H9 (cell line): ENCODE measurements at regions not wholly inside any gene's neighbourhood (a gene's known extent, or its start where the extent isn't known, plus 50 kb on each side); places are given as distances from the start of the nearest gene placed in this dataset.

ENCODE experiments used
- DNase-seq: peaks from one replicate; pipeline ENCODE4 v3.0.0-alpha.2; 2017
- H2AFZ ChIP-seq: one replicate; pipeline ENCODE4 v1.6.1; 2013; ENCODE audit warnings: mild to moderate bottlenecking, low read length, control low read depth, moderate library complexity
- H2AK5ac ChIP-seq: 2 replicates; pipeline ENCODE4 v1.6.1; 2013; ENCODE audit warnings: low read length, control low read depth, mixed read lengths; ENCODE audit not compliant: insufficient read length
- H2BK120ac ChIP-seq: one replicate; pipeline ENCODE4 v1.6.1; 2013; ENCODE audit warnings: low read depth, mild to moderate bottlenecking, low read length, control low read depth, inconsistent platforms; ENCODE audit not compliant: poor library complexity, severe bottlenecking
- H2BK12ac ChIP-seq: 2 replicates; pipeline ENCODE4 v1.6.1; 2013; ENCODE audit warnings: low read length, control low read depth, mixed read lengths, low read depth; ENCODE audit not compliant: insufficient read length
- H2BK15ac ChIP-seq: 2 replicates; pipeline ENCODE4 v1.6.1; 2013; ENCODE audit warnings: low read depth, low read length, control low read depth
- H2BK20ac ChIP-seq: one replicate; pipeline ENCODE4 v1.6.1; 2013; ENCODE audit warnings: low read depth, mild to moderate bottlenecking, low read length, control low read depth, inconsistent platforms; ENCODE audit not compliant: poor library complexity, severe bottlenecking
- H2BK5ac ChIP-seq: 2 replicates; pipeline ENCODE4 v1.6.1; 2013; ENCODE audit warnings: low read length, control low read depth, mixed read lengths; ENCODE audit not compliant: insufficient read length
- H3K14ac ChIP-seq: 2 replicates; pipeline ENCODE4 v1.6.1; 2013; ENCODE audit warnings: low read length, control low read depth; ENCODE audit not compliant: insufficient read depth
- H3K18ac ChIP-seq: 2 replicates; pipeline ENCODE4 v1.6.1; 2013; ENCODE audit warnings: low read depth, mild to moderate bottlenecking, mixed read lengths, low read length, control low read depth; ENCODE audit not compliant: insufficient read length
- H3K23ac ChIP-seq: 2 replicates; pipeline ENCODE4 v1.6.1; 2013; ENCODE audit warnings: low read length, control low read depth, mixed read lengths, low read depth; ENCODE audit not compliant: insufficient read length
- H3K23me2 ChIP-seq: 2 replicates; pipeline ENCODE4 v1.6.1; 2013; ENCODE audit warnings: low read depth, mild to moderate bottlenecking, mixed read lengths, low read length, control low read depth; ENCODE audit not compliant: insufficient read length, poor library complexity, severe bottlenecking
- H3K27ac ChIP-seq: 2 replicates; pipeline ENCODE4 v1.5.1; 2013; ENCODE audit warnings: low read length, control low read depth, mixed read lengths, low read depth; ENCODE audit not compliant: insufficient read length
- H3K27me3 ChIP-seq: 2 replicates; pipeline ENCODE4 v1.6.1; 2013; ENCODE audit warnings: low read length, control low read depth, inconsistent platforms; ENCODE audit not compliant: insufficient read depth
- H3K4ac ChIP-seq: 2 replicates; pipeline ENCODE4 v1.6.1; 2013; ENCODE audit warnings: low read depth, mild to moderate bottlenecking, control low read depth, inconsistent platforms, low read length, moderate library complexity
- H3K4me1 ChIP-seq: 2 replicates; pipeline ENCODE4 v1.6.1; 2013; ENCODE audit warnings: low read length, control low read depth, inconsistent platforms; ENCODE audit not compliant: insufficient read depth
- H3K4me2 ChIP-seq: 2 replicates; pipeline ENCODE4 v1.6.1; 2013; ENCODE audit warnings: low read length, control low read depth, mixed read lengths; ENCODE audit not compliant: insufficient read length, insufficient read depth
- H3K56ac ChIP-seq: 2 replicates; pipeline ENCODE4 v1.6.1; 2013; ENCODE audit warnings: low read depth, mild to moderate bottlenecking, mixed read lengths, low read length, control low read depth; ENCODE audit not compliant: insufficient read length
- H3K79me1 ChIP-seq: 2 replicates; pipeline ENCODE4 v1.6.1; 2013; ENCODE audit warnings: low read depth, mild to moderate bottlenecking, moderate library complexity, low read length, control low read depth, inconsistent platforms; ENCODE audit not compliant: insufficient read depth, poor library complexity, severe bottlenecking
- H3K79me2 ChIP-seq: 2 replicates; pipeline ENCODE4 v1.6.1; 2013; ENCODE audit warnings: low read length, control low read depth, inconsistent platforms; ENCODE audit not compliant: insufficient read depth
- H3K9ac ChIP-seq: 2 replicates; pipeline ENCODE4 v1.6.1; 2013; ENCODE audit warnings: low read length, control low read depth, mixed read lengths; ENCODE audit not compliant: insufficient read length; ENCODE audit errors: extremely low read depth
- H3K9me3 ChIP-seq: one replicate; pipeline ENCODE4 v1.6.1; 2013; ENCODE audit warnings: low read depth, low read length, inconsistent platforms; ENCODE audit not compliant: control insufficient read depth
- H3T11ph ChIP-seq: one replicate; pipeline ENCODE4 v1.6.1; 2013; ENCODE audit warnings: mild to moderate bottlenecking, low read length, control low read depth, inconsistent platforms
- H4K20me1 ChIP-seq: one replicate; pipeline ENCODE4 v1.6.1; 2013; ENCODE audit not compliant: control insufficient read depth, insufficient read length, insufficient read depth
- H4K5ac ChIP-seq: 2 replicates; pipeline ENCODE4 v1.6.1; 2013; ENCODE audit warnings: low read depth, mild to moderate bottlenecking, mixed read lengths, low read length, control low read depth; ENCODE audit not compliant: insufficient read length
- H4K8ac ChIP-seq: replicated peaks from 2 replicates; pipeline ENCODE4 v1.6.1; 2013; ENCODE audit warnings: low read length, control low read depth, mixed read lengths, low read depth; ENCODE audit not compliant: insufficient read length
- H4K91ac ChIP-seq: 2 replicates; pipeline ENCODE4 v1.6.1; 2013; ENCODE audit warnings: low read depth, mild to moderate bottlenecking, moderate library complexity, mixed read lengths, low read length, control low read depth; ENCODE audit not compliant: insufficient read length
- H3K27ac Mint-ChIP-seq, 3 experiments: 2 replicates in 2 of 3; 3 replicates in 1 of 3; pipeline ENCODE4 v1.8.0; 2020 to 2021; ENCODE audit warnings: mixed read lengths in 3 of 3, mild to moderate bottlenecking in 1 of 3, moderate library complexity in 1 of 3
- H3K27me3 Mint-ChIP-seq: 2 replicates; pipeline ENCODE4 v1.8.0; 2021; ENCODE audit warnings: low read depth, mild to moderate bottlenecking, moderate library complexity, mixed read lengths
- H3K36me3 Mint-ChIP-seq, 3 experiments: 2 replicates in 2 of 3; 3 replicates in 1 of 3; pipeline ENCODE4 v1.8.0; 2020 to 2021; ENCODE audit warnings: low read depth in 3 of 3, mixed read lengths in 3 of 3; ENCODE audit not compliant: insufficient read depth in 1 of 3
- H3K4me1 Mint-ChIP-seq, 2 experiments: 2 replicates each; pipeline ENCODE4 v1.8.0; 2020; ENCODE audit warnings: mixed read lengths in 2 of 2
- H3K4me3 Mint-ChIP-seq, 2 experiments: 2 replicates in 1 of 2; 3 replicates in 1 of 2; pipeline ENCODE4 v1.8.0; 2020 to 2021; ENCODE audit warnings: mild to moderate bottlenecking in 2 of 2, mixed read lengths in 2 of 2, moderate library complexity in 1 of 2
- H3K9me3 Mint-ChIP-seq, 2 experiments: 2 replicates in 1 of 2; 3 replicates in 1 of 2; pipeline ENCODE4 v1.8.0; 2020; ENCODE audit warnings: mild to moderate bottlenecking in 2 of 2, mixed read lengths in 2 of 2, moderate library complexity in 1 of 2
- TF ChIP-seq, protein P1 (sequence below): fragments of 200-600 bp; sonication (generic); conservative IDR thresholded peaks from 3 replicates; pipeline ENCODE4 v1.8.0; 2021; ENCODE audit warnings: antibody characterized with exemption, mild to moderate bottlenecking

DNA sequence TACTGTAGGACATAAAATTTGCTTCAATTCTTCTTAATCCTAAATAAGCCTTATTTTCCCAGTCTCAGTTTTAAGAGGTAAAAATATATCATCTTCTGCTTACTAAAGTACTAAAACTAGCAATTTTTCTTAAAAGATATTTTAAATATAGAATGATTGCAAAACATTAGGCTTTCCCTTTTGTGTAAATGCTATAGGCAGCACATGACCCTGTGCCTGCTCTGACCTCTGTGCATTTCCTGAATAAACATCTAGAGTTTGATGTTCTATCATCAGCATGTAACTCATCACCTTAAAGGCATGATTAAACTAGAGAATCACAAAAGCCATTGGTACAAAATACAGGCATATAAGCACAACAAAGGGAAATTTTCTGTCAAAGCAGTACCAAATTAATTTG lies 422.7 kb downstream of the TFAP2B start:
- Histone ChIP-seq H3K14ac (no peak overlapping the region), H2AFZ (no peak overlapping the region), H4K8ac (no peak overlapping the region), H2BK20ac (no peak overlapping the region), H3K27ac (no peak overlapping the region), H2BK15ac (no peak overlapping the region), H2AK5ac (no peak overlapping the region), H3K23ac (no peak overlapping the region), H3K4ac (no peak overlapping the region), H3K79me2 (no peaks in the 10 kb centered on the region), H4K20me1 (no peaks in the 10 kb centered on the region), H2BK12ac (no peak overlapping the region), H2BK120ac (no peak overlapping the region), H3K23me2 (no peaks in the 10 kb centered on the region), H3K9ac (no peak overlapping the region), H3T11ph (no peak overlapping the region), H4K5ac (no peak overlapping the region), H3K18ac (no peak overlapping the region), H3K56ac (no peak overlapping the region), H2BK5ac (no peak overlapping the region), H4K91ac (no peak overlapping the region), H3K4me2 (no peak overlapping the region), H3K4me1 (no peaks in the 10 kb centered on the region), H3K9me3 (no peaks in the 10 kb centered on the region), H3K27me3 (no peaks in the 10 kb centered on the region), H3K79me1 (no peaks in the 10 kb centered on the region)
- Mint-ChIP-seq H3K36me3 (no peaks in the 10 kb centered on the region), H3K27me3 (peaks cover 6% of the 10 kb centered on the region; the same call in 1 of the 2 replicates), H3K4me3 (no peak overlapping the region), H3K27ac (no peak overlapping the region), H3K4me1 (no peaks in the 10 kb centered on the region), H3K9me3 (no peaks in the 10 kb centered on the region; a peak in 1 of 5 replicates)
- TF ChIP-seq, protein P1, sequence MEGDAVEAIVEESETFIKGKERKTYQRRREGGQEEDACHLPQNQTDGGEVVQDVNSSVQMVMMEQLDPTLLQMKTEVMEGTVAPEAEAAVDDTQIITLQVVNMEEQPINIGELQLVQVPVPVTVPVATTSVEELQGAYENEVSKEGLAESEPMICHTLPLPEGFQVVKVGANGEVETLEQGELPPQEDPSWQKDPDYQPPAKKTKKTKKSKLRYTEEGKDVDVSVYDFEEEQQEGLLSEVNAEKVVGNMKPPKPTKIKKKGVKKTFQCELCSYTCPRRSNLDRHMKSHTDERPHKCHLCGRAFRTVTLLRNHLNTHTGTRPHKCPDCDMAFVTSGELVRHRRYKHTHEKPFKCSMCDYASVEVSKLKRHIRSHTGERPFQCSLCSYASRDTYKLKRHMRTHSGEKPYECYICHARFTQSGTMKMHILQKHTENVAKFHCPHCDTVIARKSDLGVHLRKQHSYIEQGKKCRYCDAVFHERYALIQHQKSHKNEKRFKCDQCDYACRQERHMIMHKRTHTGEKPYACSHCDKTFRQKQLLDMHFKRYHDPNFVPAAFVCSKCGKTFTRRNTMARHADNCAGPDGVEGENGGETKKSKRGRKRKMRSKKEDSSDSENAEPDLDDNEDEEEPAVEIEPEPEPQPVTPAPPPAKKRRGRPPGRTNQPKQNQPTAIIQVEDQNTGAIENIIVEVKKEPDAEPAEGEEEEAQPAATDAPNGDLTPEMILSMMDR = no peak
- no peak for DNase-seq
